GM19467 (cell line): ENCODE measurements at regions not wholly inside any gene's neighbourhood (a gene's known extent, or its start where the extent isn't known, plus 50 kb on each side); places are given as distances from the start of the nearest gene placed in this dataset.

Experiments
- ATAC-seq: cut with Tn5 transposase; IDR thresholded peaks from one replicate; pipeline ENCODE4 v1.9.1; 2021; ENCODE audit warnings: mild to moderate bottlenecking, moderate library complexity; ENCODE audit not compliant: unreplicated experiment

GRCh38 chr13:94968757-94969086, 256.4 kb upstream of the SOX21 start:
- ATAC-seq, result no peak

GRCh38 chr13:94968040-94968756, 255.9 kb upstream of the SOX21 start:
- no peak for ATAC-seq

- ATAC-seq, result no peak
These were observed 255.1 kb upstream of the SOX21 start for GRCh38 chr13:94967183-94968039.

- no peak for ATAC-seq
These were observed 254.1 kb upstream of the SOX21 start for GRCh38 chr13:94966422-94966955.

- no peak for ATAC-seq
These were observed 247.3 kb upstream of the SOX21 start for GRCh38 chr13:94959626-94960025.

- no peak for ATAC-seq
These were observed 244.2 kb upstream of the SOX21 start for GRCh38 chr13:94956417-94957110.

- no peak for ATAC-seq
These were observed 240.4 kb upstream of the SOX21 start for GRCh38 chr13:94952787-94953186.

GRCh38 chr13:94950303-94950702, 238.0 kb upstream of the SOX21 start:
- ATAC-seq, result no peak

- no peak for ATAC-seq
These were observed 235.6 kb upstream of the SOX21 start for GRCh38 chr13:94947965-94948371.

- ATAC-seq, result no peak
These were observed 235.0 kb upstream of the SOX21 start for GRCh38 chr13:94947392-94947791.

- ATAC-seq, result no peak
These were observed 233.7 kb upstream of the SOX21 start for GRCh38 chr13:94946039-94946438.

GRCh38 chr13:94938124-94938523, 225.8 kb upstream of the SOX21 start:
- ATAC-seq, result no peak

GRCh38 chr13:94936633-94937032, 224.3 kb upstream of the SOX21 start:
- ATAC-seq, result no peak

- ATAC-seq, result no peak
These were observed 221.6 kb upstream of the SOX21 start for GRCh38 chr13:94933936-94934335.

- ATAC-seq, result no peak
These were observed 220.9 kb upstream of the SOX21 start for GRCh38 chr13:94933230-94933751.

- ATAC-seq, result no peak
These were observed 215.9 kb upstream of the SOX21 start for GRCh38 chr13:94928127-94928775.

- no peak for ATAC-seq
These were observed 212.9 kb upstream of the SOX21 start for GRCh38 chr13:94925263-94925662.

- no peak for ATAC-seq
These were observed 208.8 kb upstream of the SOX21 start for GRCh38 chr13:94921181-94921580.

- ATAC-seq, result no peak
These were observed 208.2 kb upstream of the SOX21 start for GRCh38 chr13:94920578-94920977.

- no peak for ATAC-seq
These were observed 205.5 kb upstream of the SOX21 start for GRCh38 chr13:94917824-94918223.

- ATAC-seq, result no peak
These were observed 202.6 kb upstream of the SOX21 start for GRCh38 chr13:94914895-94915294.
